Hepatocyte (in vitro differentiated cells): ENCODE measurements at regions not wholly inside any gene's neighbourhood (a gene's known extent, or its start where the extent isn't known, plus 50 kb on each side); places are given as distances from the start of the nearest gene placed in this dataset.

Experiments
- DNase-seq: peaks from one replicate; pipeline ENCODE4 v3.0.0-alpha.2; 2016; ENCODE audit warnings: low spot score
- H2AFZ ChIP-seq: fragments of 200-600 bp; sonication (generic); 2 replicates; pipeline ENCODE4 v1.6.0; 2016; ENCODE audit warnings: antibody characterized with exemption, mild to moderate bottlenecking
- H3K27ac ChIP-seq: fragments of 200-600 bp; sonication (generic); 2 replicates; pipeline ENCODE4 v1.5.1; 2016; ENCODE audit warnings: mild to moderate bottlenecking
- H3K27me3 ChIP-seq: fragments of 200-600 bp; sonication (generic); 2 replicates; pipeline ENCODE4 v1.6.1; 2016
- H3K36me3 ChIP-seq: fragments of 200-600 bp; sonication (generic); replicated peaks from 2 replicates; pipeline ENCODE4 v1.5.1; 2016; ENCODE audit warnings: low read depth; ENCODE audit not compliant: insufficient read depth
- H3K4me1 ChIP-seq: fragments of 200-600 bp; sonication (generic); 2 replicates; pipeline ENCODE4 v1.5.1; 2016; ENCODE audit warnings: mild to moderate bottlenecking, moderate library complexity; ENCODE audit not compliant: insufficient read depth
- H3K4me2 ChIP-seq: fragments of 200-600 bp; sonication (generic); 2 replicates; pipeline ENCODE4 v1.6.0; 2016
- H3K4me3 ChIP-seq: fragments of 200-600 bp; sonication (generic); 2 replicates; pipeline ENCODE4 v1.5.1; 2016; ENCODE audit warnings: mild to moderate bottlenecking
- H3K79me2 ChIP-seq: fragments of 200-600 bp; sonication (generic); 2 replicates; pipeline ENCODE4 v1.6.0; 2017; ENCODE audit warnings: mild to moderate bottlenecking
- H3K9me2 ChIP-seq: fragments of 200-600 bp; sonication (generic); replicated peaks from 2 replicates; pipeline ENCODE4 v1.6.0; 2017; ENCODE audit warnings: mild to moderate bottlenecking; ENCODE audit not compliant: insufficient read depth
- H3K9me3 ChIP-seq: fragments of 200-600 bp; sonication (generic); 2 replicates; pipeline ENCODE4 v1.5.1; 2016; ENCODE audit warnings: low read depth, mild to moderate bottlenecking
- H4K20me1 ChIP-seq: fragments of 200-600 bp; sonication (generic); 2 replicates; pipeline ENCODE4 v1.6.0; 2016; ENCODE audit warnings: mild to moderate bottlenecking; ENCODE audit not compliant: insufficient read depth, poor library complexity, severe bottlenecking
- EZH2 ChIP-seq: fragments of 200-600 bp; sonication (generic); IDR thresholded peaks from 2 replicates; pipeline ENCODE4 v1.6.1; 2016; ENCODE audit warnings: antibody characterized with exemption, mild to moderate bottlenecking, borderline replicate concordance
- EZH2phosphoT487 ChIP-seq: fragments of 200-600 bp; sonication (generic); IDR thresholded peaks from one replicate; pipeline ENCODE4 v1.6.1; 2018; ENCODE audit warnings: antibody characterized with exemption, mild to moderate bottlenecking, low read depth, moderate library complexity; ENCODE audit not compliant: unreplicated experiment, severe bottlenecking
- WGBS: methylation state at CpG from one replicate; pipeline ENCODE4 v1.1.6; 2016; ENCODE audit warnings: low lambda C conversion rate; ENCODE audit errors: missing lambda C conversion rate; 5-methylcytosine and 5-hydroxymethylcytosine counted together
- TF ChIP-seq, protein P1 (sequence below): fragments of 200-600 bp; sonication (generic); IDR thresholded peaks from 2 replicates; pipeline ENCODE4 v1.5.1; 2016; ENCODE audit warnings: antibody characterized with exemption, mild to moderate bottlenecking; ENCODE audit not compliant: poor library complexity

DNA sequence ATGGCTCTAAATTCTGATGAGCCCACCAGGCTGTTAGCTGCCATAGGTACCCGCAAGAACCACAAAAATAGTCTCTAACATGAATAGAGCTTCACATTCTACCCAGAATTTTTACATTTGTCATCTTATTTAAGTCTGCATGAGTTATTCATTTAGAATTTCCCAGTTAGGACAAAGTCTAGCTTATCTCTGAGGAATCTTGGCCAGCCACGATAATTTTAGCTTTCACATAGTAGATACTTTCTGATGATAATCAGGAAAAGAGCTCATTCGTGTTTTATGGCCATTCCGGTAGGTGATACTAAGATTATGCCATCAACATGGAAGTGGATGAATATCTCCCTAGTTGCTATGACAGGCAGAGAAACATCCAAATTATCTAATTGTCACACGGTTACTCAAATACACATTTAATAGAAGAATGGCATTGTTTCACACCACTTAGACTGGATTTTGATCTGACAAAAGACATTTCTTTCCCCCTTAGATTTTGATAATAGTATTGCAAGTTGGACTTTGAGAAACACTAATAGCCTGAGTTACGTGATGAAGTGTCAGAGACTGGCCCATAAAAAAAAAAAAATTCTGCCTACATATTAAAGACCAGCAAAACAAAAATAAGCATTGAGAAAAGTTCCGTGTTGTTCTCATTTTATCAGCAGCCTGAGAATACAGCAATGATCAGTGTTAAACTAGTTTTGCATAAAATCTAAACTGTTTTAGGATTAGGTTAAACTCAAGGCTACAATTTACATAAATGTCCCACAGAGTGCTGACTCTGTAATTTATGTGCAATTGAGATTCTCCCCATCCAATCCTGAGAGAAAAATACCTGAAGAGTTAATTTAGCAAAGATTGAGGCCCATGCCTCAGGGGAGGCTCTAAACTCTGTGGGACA lies 397.5 kb upstream of the ARID1B start:
- Histone ChIP-seq H3K9me3 (no peaks in the 10 kb centered on the region), H3K4me1 (peaks cover 10% of the 10 kb centered on the region), H2AFZ (no peak overlapping the region), H3K4me2 (peak overlapping the region; percentile 47), H3K27ac (peak overlapping the region; percentile 69), H3K4me3 (no peak overlapping the region), H3K36me3 (no peaks in the 10 kb centered on the region), H4K20me1 (no peaks in the 10 kb centered on the region), H3K79me2 (no peaks in the 10 kb centered on the region), H3K9me2 (no peaks in the 10 kb centered on the region), H3K27me3 (no peaks in the 10 kb centered on the region)
- TF ChIP-seq, protein P1, sequence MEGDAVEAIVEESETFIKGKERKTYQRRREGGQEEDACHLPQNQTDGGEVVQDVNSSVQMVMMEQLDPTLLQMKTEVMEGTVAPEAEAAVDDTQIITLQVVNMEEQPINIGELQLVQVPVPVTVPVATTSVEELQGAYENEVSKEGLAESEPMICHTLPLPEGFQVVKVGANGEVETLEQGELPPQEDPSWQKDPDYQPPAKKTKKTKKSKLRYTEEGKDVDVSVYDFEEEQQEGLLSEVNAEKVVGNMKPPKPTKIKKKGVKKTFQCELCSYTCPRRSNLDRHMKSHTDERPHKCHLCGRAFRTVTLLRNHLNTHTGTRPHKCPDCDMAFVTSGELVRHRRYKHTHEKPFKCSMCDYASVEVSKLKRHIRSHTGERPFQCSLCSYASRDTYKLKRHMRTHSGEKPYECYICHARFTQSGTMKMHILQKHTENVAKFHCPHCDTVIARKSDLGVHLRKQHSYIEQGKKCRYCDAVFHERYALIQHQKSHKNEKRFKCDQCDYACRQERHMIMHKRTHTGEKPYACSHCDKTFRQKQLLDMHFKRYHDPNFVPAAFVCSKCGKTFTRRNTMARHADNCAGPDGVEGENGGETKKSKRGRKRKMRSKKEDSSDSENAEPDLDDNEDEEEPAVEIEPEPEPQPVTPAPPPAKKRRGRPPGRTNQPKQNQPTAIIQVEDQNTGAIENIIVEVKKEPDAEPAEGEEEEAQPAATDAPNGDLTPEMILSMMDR: no peak
- DNase-seq: no peak
- 53% methylated on average over 7 of the region's 7 CpGs for WGBS

DNA sequence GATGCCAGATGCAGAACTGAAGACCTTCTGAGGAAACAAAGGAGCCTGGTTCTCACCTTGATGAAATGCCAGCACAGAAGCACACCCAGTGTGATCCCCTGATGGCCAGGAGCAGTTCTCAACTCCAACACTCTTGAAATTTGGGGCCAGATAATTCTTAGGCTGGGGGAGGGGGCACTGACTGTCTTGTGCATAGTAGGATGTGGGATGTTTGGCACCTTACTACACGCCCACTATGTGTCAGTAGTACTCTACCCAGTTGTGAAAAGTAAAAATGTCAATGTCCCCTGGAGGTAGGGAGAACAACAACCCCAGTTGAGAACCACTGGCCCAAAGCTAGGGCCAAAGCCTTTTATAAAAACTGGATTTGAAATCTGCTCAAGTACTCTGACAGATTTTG lies 398.3 kb upstream of the ARID1B start:
- DNase-seq: no peak
- H3K9me3 ChIP-seq: no peaks in the 10 kb centered on the region
- no peaks in the 10 kb centered on the region for H3K79me2 ChIP-seq
- no peak for TF ChIP-seq EZH2phosphoT487
- TF ChIP-seq EZH2: no peak
- TF ChIP-seq, protein P1: no peak
- H3K27ac ChIP-seq: peak overlapping the region; percentile 69
- no peak overlapping the region for H3K4me2 ChIP-seq
- H3K4me1 ChIP-seq: peaks cover 10% of the 10 kb centered on the region
- 91% methylated on average over 1 of the region's 1 CpG for whole genome bisulfite sequencing
- no peak overlapping the region for H3K4me3 ChIP-seq
- no peaks in the 10 kb centered on the region for H3K36me3 ChIP-seq
- H4K20me1 ChIP-seq: no peaks in the 10 kb centered on the region
- H3K27me3 ChIP-seq: no peaks in the 10 kb centered on the region
- no peak overlapping the region for H2AFZ ChIP-seq
- no peaks in the 10 kb centered on the region for H3K9me2 ChIP-seq

DNA sequence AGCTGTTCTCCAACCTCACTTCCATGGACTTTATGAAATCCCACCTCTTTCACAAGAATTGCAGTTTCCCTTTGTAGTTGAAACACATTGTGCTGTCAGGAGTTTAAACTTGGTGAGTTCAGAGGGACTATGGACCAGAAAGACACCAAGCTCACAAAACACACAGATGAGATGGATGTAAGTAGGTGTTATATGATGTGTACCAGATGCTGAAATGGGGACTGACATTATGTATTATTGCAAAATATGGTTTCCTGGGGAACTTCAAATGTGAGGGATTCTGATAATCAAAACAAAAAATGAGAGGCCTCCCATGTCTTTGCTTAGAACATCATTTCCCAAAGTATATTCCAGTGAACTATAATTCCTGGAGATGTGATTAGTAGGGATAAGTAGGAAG lies 401.1 kb upstream of the ARID1B start:
- no peak for DNase-seq
- Histone ChIP-seq H3K79me2 (no peaks in the 10 kb centered on the region), H2AFZ (no peak overlapping the region), H3K27ac (no peak overlapping the region), H4K20me1 (no peaks in the 10 kb centered on the region), H3K4me2 (no peak overlapping the region), H3K4me1 (peaks cover 10% of the 10 kb centered on the region), H3K9me2 (no peaks in the 10 kb centered on the region), H3K27me3 (no peaks in the 10 kb centered on the region), H3K36me3 (no peaks in the 10 kb centered on the region), H3K9me3 (no peaks in the 10 kb centered on the region), H3K4me3 (no peak overlapping the region)
- TF ChIP-seq EZH2 (no peak), EZH2phosphoT487 (no peak)
- TF ChIP-seq, protein P1: no peak
